ENCODE measurements at regions not wholly inside any gene's neighbourhood (a gene's known extent, or its start where the extent isn't known, plus 50 kb on each side); places are given as distances from the start of the nearest gene placed in this dataset.
"Not testable (repeated sequence)": the region's sequence is repeated elsewhere in the genome, so short reads cannot be mapped to it uniquely, and the experiment has no call there.

- no peak for DNase-seq (ENCODE audit: low read depth)
- TF ChIP-seq CTCF (IDR thresholded peaks at IDR 0.05; ENCODE audit: insufficient read depth, low read length): no peak
- no peak overlapping the region for H3K4me3 ChIP-seq (ENCODE audit: low read depth, low read length)
These were observed 277.0 kb upstream of the MAP2 start for GRCh38 chr2:209146682-209147320.

GRCh38 chr2:209147981-209148380 is 275.9 kb upstream of the MAP2 start:
- H3K4me3 ChIP-seq (ENCODE audit: low read depth, low read length): no peak overlapping the region
- TF ChIP-seq CTCF (IDR thresholded peaks at IDR 0.05; ENCODE audit: insufficient read depth, low read length): no peak
- DNase-seq (ENCODE audit: low read depth): no peak

GRCh38 chr2:209160800-209161588 is 262.9 kb upstream of the MAP2 start:
- TF ChIP-seq CTCF (IDR thresholded peaks at IDR 0.05; ENCODE audit: insufficient read depth, low read length): no peak
- no peak overlapping the region for H3K4me3 ChIP-seq (ENCODE audit: low read depth, low read length)
- DNase-seq (ENCODE audit: low read depth): no peak

GRCh38 chr2:209162129-209162528 is 261.7 kb upstream of the MAP2 start:
- DNase-seq (ENCODE audit: low read depth): no peak
- no peak for TF ChIP-seq CTCF (IDR thresholded peaks at IDR 0.05; ENCODE audit: insufficient read depth, low read length)

GRCh38 chr2:209181984-209182383 is 241.9 kb upstream of the MAP2 start:
- TF ChIP-seq CTCF (IDR thresholded peaks at IDR 0.05; ENCODE audit: insufficient read depth, low read length): no peak

More at GRCh38 chr2:209162129-209162528, 261.7 kb upstream of the MAP2 start:
- no peak overlapping the region for H3K4me3 ChIP-seq (ENCODE audit: low read depth, low read length)

GRCh38 chr2:209186886-209187285 is 237.0 kb upstream of the MAP2 start:
- not testable (repeated sequence) for H3K4me3 ChIP-seq (ENCODE audit: low read depth, low read length); DNase-seq (ENCODE audit: low read depth)

More at GRCh38 chr2:209181984-209182383, 241.9 kb upstream of the MAP2 start:
- no peak overlapping the region for H3K4me3 ChIP-seq (ENCODE audit: low read depth, low read length)
- no peak for DNase-seq (ENCODE audit: low read depth)

- H3K4me3 ChIP-seq (ENCODE audit: low read depth, low read length): no peak overlapping the region
- no peak for TF ChIP-seq CTCF (IDR thresholded peaks at IDR 0.05; ENCODE audit: insufficient read depth, low read length)
- DNase-seq (ENCODE audit: low read depth): no peak
These were observed 234.0 kb upstream of the MAP2 start for GRCh38 chr2:209189893-209190292.

All from fibroblast of the aortic adventitia (primary cell).